ENCODE measurements at regions not wholly inside any gene's neighbourhood (a gene's known extent, or its start where the extent isn't known, plus 50 kb on each side); places are given as distances from the start of the nearest gene placed in this dataset.
A peak's percentile ranks its signal among the peaks of the same experiment; 100 is the strongest.
"Not testable (repeated sequence)": the region's sequence is repeated elsewhere in the genome, so short reads cannot be mapped to it uniquely, and the experiment has no call there.

GRCh38 chr3:101998256-101998926, 149.1 kb downstream of the NFKBIZ start:
- DNase-seq (ENCODE audit: low spot score): no peak

GRCh38 chr3:101999177-101999779, 150.0 kb downstream of the NFKBIZ start:
- no peak for DNase-seq (ENCODE audit: low spot score)

GRCh38 chr3:102000620-102001209, 151.4 kb downstream of the NFKBIZ start:
- DNase-seq (ENCODE audit: low spot score): no peak

GRCh38 chr3:102002056-102002455, 152.7 kb downstream of the NFKBIZ start:
- DNase-seq (ENCODE audit: low spot score): no peak

GRCh38 chr3:102004561-102004960, 155.2 kb downstream of the NFKBIZ start:
- DNase-seq (ENCODE audit: low spot score): no peak

- DNase-seq (ENCODE audit: low spot score): no peak
These were observed 156.2 kb downstream of the NFKBIZ start for GRCh38 chr3:102005551-102005950.

GRCh38 chr3:102006812-102007485, 157.6 kb downstream of the NFKBIZ start:
- no peak for DNase-seq (ENCODE audit: low spot score)

- not testable (repeated sequence) for DNase-seq (ENCODE audit: low spot score)
These were observed 159.1 kb downstream of the NFKBIZ start for GRCh38 chr3:102008436-102008835.

GRCh38 chr3:102016417-102016816, 167.1 kb downstream of the NFKBIZ start:
- no peak for DNase-seq (ENCODE audit: low spot score)

GRCh38 chr3:102017784-102018183, 168.5 kb downstream of the NFKBIZ start:
- DNase-seq (ENCODE audit: low spot score): no peak

- no peak for DNase-seq (ENCODE audit: low spot score)
These were observed 169.2 kb downstream of the NFKBIZ start for GRCh38 chr3:102018551-102018950.

- DNase-seq (ENCODE audit: low spot score): no peak
These were observed 171.4 kb downstream of the NFKBIZ start for GRCh38 chr3:102020735-102021134.

- DNase-seq (ENCODE audit: low spot score): peak; percentile 6
These were observed 175.1 kb downstream of the NFKBIZ start for GRCh38 chr3:102024270-102024904.

GRCh38 chr3:102025606-102026270, 176.4 kb downstream of the NFKBIZ start:
- no peak for DNase-seq (ENCODE audit: low spot score)

GRCh38 chr3:102026656-102027055, 177.3 kb downstream of the NFKBIZ start:
- no peak for DNase-seq (ENCODE audit: low spot score)

GRCh38 chr3:102030661-102031060, 181.3 kb downstream of the NFKBIZ start:
- no peak for DNase-seq (ENCODE audit: low spot score)

GRCh38 chr3:102031834-102032233, 182.5 kb downstream of the NFKBIZ start:
- no peak for DNase-seq (ENCODE audit: low spot score)

GRCh38 chr3:102032491-102033383, 183.4 kb downstream of the NFKBIZ start:
- no peak for DNase-seq (ENCODE audit: low spot score)

- DNase-seq (ENCODE audit: low spot score): no peak
These were observed 185.5 kb downstream of the NFKBIZ start for GRCh38 chr3:102034639-102035451.

GRCh38 chr3:102036017-102036416, 186.7 kb downstream of the NFKBIZ start:
- DNase-seq (ENCODE audit: low spot score): no peak
